ENCODE measurements at regions not wholly inside any gene's neighbourhood (a gene's known extent, or its start where the extent isn't known, plus 50 kb on each side); places are given as distances from the start of the nearest gene placed in this dataset.
A peak's percentile ranks its signal among the peaks of the same experiment; 100 is the strongest.

DNA sequence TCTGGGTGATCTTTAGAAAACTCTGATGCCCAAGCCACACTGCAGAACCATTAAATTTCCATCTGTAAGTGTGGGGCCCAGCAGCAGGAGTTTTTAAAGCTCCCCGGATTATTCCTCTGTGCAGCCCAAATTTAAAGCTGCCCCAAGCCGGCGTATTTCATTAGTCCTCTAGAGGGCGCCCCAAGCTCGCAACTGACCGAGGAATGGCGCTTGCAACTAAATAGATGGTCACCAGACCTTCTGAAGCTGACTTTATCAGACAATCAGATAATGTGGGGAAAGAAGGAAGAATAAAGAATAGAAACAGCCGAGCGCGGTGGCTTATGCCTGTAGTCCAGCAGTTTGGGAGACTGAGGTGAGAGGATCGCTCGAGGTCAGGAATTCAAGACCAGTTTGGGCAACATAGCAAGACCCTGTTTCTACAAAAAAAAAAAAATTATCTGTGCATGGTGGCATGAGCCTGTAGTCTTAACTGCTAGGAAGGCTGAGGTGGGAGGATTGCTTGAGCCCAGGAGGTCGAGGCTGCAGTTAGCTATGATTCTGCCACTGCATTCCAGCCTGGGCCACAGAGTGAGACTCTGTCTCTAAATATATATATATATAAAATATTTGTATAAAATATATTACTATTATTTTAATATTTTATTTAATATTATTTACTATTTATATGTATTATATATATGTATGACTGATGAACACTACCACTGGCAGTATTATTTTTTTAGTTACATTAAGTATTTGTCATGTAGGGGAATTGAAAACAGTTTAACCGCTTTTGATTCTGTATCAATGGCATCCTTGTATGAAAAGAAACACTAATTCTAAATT lies 56.0 kb downstream of the OTOR start:
- no peak overlapping the region for H3K27ac ChIP-seq (ENCODE audit: low read depth, low read length, poor library complexity, severe bottlenecking)
- H4K20me1 ChIP-seq (ENCODE audit: insufficient read depth, low read length) = no peaks in the 10 kb centered on the region
- ChIA-PET POLR2A (interaction anchor here (0.6 to 1.0 kb wide), 2 partner anchors 17 to 629 kb away, joined by 3 read pairs; no protein-coding TSS in a partner anchor), CTCF (ENCODE audit: unreplicated experiment) (no interaction called here)
- intact Hi-C loops (cut with micrococcal nuclease; ENCODE audit: unreplicated experiment) = loop anchor here (1.0 to 2.0 kb wide), 3 partner anchors 17 to 627 kb away; no protein-coding TSS in a partner anchor
- no peaks in the 10 kb centered on the region for H3K79me2 ChIP-seq (ENCODE audit: insufficient read depth, low read depth, low read length)
- no peaks in the 10 kb centered on the region for H3K9me2 ChIP-seq (ENCODE audit: insufficient read depth, low read length)
- no peaks in the 10 kb centered on the region for H3K4me1 ChIP-seq (ENCODE audit: insufficient read depth, low read length, poor library complexity, severe bottlenecking)
- no peak for TF ChIP-seq EZH2phosphoT487 (IDR thresholded peaks at IDR 0.05; ENCODE audit: borderline replicate concordance, low read depth, low read length)
- TF ChIP-seq, protein P1, sequence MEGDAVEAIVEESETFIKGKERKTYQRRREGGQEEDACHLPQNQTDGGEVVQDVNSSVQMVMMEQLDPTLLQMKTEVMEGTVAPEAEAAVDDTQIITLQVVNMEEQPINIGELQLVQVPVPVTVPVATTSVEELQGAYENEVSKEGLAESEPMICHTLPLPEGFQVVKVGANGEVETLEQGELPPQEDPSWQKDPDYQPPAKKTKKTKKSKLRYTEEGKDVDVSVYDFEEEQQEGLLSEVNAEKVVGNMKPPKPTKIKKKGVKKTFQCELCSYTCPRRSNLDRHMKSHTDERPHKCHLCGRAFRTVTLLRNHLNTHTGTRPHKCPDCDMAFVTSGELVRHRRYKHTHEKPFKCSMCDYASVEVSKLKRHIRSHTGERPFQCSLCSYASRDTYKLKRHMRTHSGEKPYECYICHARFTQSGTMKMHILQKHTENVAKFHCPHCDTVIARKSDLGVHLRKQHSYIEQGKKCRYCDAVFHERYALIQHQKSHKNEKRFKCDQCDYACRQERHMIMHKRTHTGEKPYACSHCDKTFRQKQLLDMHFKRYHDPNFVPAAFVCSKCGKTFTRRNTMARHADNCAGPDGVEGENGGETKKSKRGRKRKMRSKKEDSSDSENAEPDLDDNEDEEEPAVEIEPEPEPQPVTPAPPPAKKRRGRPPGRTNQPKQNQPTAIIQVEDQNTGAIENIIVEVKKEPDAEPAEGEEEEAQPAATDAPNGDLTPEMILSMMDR (conservative IDR thresholded peaks at IDR 0.05; ENCODE audit: low read length) = peak; percentile 95
- no peaks in the 10 kb centered on the region for H3K9me3 ChIP-seq (ENCODE audit: low read length)
- DNase-seq (ENCODE audit: low spot score) = peak; percentile 36
- no TSS peak for BruUV-seq (replicated peaks)
- no peak overlapping the region for H2AFZ ChIP-seq (ENCODE audit: low read length)
- H3K36me3 ChIP-seq (ENCODE audit: insufficient read depth, low read length) = no peaks in the 10 kb centered on the region
- H3K4me2 ChIP-seq (ENCODE audit: low read length) = no peak overlapping the region
- no peak overlapping the region for H3K4me3 ChIP-seq (ENCODE audit: low read depth, low read length, poor library complexity, severe bottlenecking)

DNA sequence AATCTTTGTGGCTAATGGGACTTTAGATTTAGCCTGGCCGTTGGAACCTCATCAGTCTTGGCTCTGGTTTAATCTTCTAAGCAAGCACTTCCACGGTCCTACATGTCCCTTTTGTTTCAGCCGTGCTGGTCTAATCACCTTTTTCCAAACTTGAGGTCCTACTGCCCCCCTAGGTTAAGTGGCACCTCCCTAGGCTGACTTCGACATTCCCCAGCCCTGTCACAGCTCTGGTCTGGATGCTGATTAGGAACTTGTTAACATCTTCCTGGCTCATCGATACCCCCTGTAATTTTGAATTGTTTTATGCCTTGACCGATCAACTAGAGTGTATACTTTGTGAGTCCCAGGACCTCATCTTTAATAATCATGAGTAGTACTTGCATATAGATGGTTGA lies 56.6 kb downstream of the OTOR start:
- intact Hi-C loops (cut with micrococcal nuclease; ENCODE audit: unreplicated experiment) = loop anchor here (1.0 kb wide), 1 partner anchor 627 kb away; no protein-coding TSS in a partner anchor
- no TSS peak for BruUV-seq (replicated peaks)
- Histone ChIP-seq H3K4me3 (ENCODE audit: low read depth, low read length, poor library complexity, severe bottlenecking) (no peak overlapping the region), H3K27ac (ENCODE audit: low read depth, low read length, poor library complexity, severe bottlenecking) (no peak overlapping the region), H3K9me3 (ENCODE audit: low read length) (no peaks in the 10 kb centered on the region), H3K79me2 (ENCODE audit: insufficient read depth, low read depth, low read length) (no peaks in the 10 kb centered on the region), H3K36me3 (ENCODE audit: insufficient read depth, low read length) (no peaks in the 10 kb centered on the region), H3K4me2 (ENCODE audit: low read length) (no peak overlapping the region), H3K9me2 (ENCODE audit: insufficient read depth, low read length) (no peaks in the 10 kb centered on the region), H4K20me1 (ENCODE audit: insufficient read depth, low read length) (no peaks in the 10 kb centered on the region), H3K4me1 (ENCODE audit: insufficient read depth, low read length, poor library complexity, severe bottlenecking) (no peaks in the 10 kb centered on the region), H2AFZ (ENCODE audit: low read length) (no peak overlapping the region)
- POLR2A ChIA-PET = no interaction called here
- no peak for DNase-seq (ENCODE audit: low spot score)
- CTCF ChIA-PET (ENCODE audit: unreplicated experiment) = no interaction called here
- TF ChIP-seq EZH2phosphoT487 (IDR thresholded peaks at IDR 0.05; ENCODE audit: borderline replicate concordance, low read depth, low read length) = no peak
- TF ChIP-seq, protein P1 (conservative IDR thresholded peaks at IDR 0.05; ENCODE audit: low read length) = no peak

DNA sequence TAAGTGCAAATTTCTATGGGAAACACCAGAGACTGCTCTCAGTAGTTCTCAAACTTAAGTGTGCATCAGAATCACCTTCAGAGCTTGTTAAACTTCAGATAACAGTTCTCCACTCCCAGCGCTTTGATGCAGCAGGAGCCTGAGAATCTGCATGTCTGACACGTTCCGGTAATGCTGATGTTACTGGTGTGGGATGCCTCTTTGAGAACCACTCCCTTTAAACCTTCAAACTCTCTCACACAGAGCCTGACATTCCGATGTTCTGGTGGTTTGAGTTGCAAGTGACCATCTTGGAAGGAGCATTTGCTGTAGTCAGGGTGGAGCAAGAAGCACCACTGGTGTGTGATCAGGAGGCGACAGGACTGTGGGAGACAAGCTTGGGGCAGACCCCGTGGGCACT lies 57.9 kb downstream of the OTOR start:
- no peaks in the 10 kb centered on the region for H4K20me1 ChIP-seq (ENCODE audit: insufficient read depth, low read length)
- CTCF ChIA-PET (ENCODE audit: unreplicated experiment) = no interaction called here
- BruUV-seq (replicated peaks) = no TSS peak
- no peak overlapping the region for H3K4me3 ChIP-seq (ENCODE audit: low read depth, low read length, poor library complexity, severe bottlenecking)
- intact Hi-C loops (cut with micrococcal nuclease; ENCODE audit: unreplicated experiment) = no loop called here
- TF ChIP-seq EZH2phosphoT487 (IDR thresholded peaks at IDR 0.05; ENCODE audit: borderline replicate concordance, low read depth, low read length) = no peak
- TF ChIP-seq, protein P1 (conservative IDR thresholded peaks at IDR 0.05; ENCODE audit: low read length) = no peak
- H3K9me2 ChIP-seq (ENCODE audit: insufficient read depth, low read length) = no peaks in the 10 kb centered on the region
- POLR2A ChIA-PET = no interaction called here
- no peaks in the 10 kb centered on the region for H3K4me1 ChIP-seq (ENCODE audit: insufficient read depth, low read length, poor library complexity, severe bottlenecking)
- no peak overlapping the region for H3K27ac ChIP-seq (ENCODE audit: low read depth, low read length, poor library complexity, severe bottlenecking)
- no peak overlapping the region for H2AFZ ChIP-seq (ENCODE audit: low read length)
- H3K9me3 ChIP-seq (ENCODE audit: low read length) = no peaks in the 10 kb centered on the region
- no peaks in the 10 kb centered on the region for H3K79me2 ChIP-seq (ENCODE audit: insufficient read depth, low read depth, low read length)
- no peaks in the 10 kb centered on the region for H3K36me3 ChIP-seq (ENCODE audit: insufficient read depth, low read length)
- DNase-seq (ENCODE audit: low spot score) = no peak
- H3K4me2 ChIP-seq (ENCODE audit: low read length) = no peak overlapping the region

Measured in OCI-LY7 (cell line).